ENCODE measurements at regions not wholly inside any gene's neighbourhood (a gene's known extent, or its start where the extent isn't known, plus 50 kb on each side); places are given as distances from the start of the nearest gene placed in this dataset.
"Not testable (repeated sequence)": the region's sequence is repeated elsewhere in the genome, so short reads cannot be mapped to it uniquely, and the experiment has no call there.

- in situ Hi-C loops (cut with MboI; ENCODE audit: low pct_unique_long_range_greater_than_20kb, low sequenced_read_pairs) = no loop called here
- no peak for DNase-seq
Observed at GRCh38 chr13:76350399-76350798, 535.8 kb downstream of the KCTD12 start.

DNA sequence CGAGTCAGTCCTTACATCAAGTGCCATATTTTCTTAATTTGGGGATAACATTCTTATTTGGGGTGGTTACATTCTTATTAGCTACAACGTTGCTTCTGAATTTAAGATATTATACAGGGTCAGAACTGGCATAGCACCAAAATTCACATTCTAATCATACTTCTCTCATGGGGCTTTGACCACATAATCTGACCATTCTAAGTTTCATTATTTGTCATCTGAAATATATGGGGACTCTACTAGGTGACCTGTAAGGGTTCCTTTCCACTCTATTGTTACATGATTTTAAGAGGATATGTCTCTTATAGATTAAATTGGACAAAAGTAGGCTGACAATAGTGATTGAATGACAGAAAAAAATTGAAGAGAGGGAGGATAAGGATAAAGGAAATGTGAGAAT, 536.5 kb downstream of the KCTD12 start:
- no peak for DNase-seq
- in situ Hi-C loops (cut with MboI; ENCODE audit: low pct_unique_long_range_greater_than_20kb, low sequenced_read_pairs) = no loop called here

GRCh38 chr13:76339649-76340048, 546.6 kb downstream of the KCTD12 start:
- in situ Hi-C loops (cut with MboI; ENCODE audit: low pct_unique_long_range_greater_than_20kb, low sequenced_read_pairs) = no loop called here

DNA sequence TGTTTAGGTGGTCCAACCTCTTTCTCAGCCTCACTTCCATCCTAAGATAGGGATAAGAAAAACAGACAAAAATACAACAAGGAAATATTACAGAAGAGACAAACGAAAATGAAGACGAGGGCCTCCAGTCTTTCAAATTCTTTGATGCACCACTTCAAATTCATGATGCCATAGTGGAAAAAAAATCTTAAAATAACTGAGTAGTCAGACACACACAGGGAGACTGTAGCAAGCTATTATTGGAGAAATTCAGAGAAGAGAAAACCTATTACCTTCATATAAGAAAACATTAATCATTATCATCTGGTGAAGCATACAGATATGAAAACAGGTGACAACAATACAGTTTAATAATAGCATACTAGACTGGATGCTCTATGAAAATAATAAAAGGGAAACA, 548.2 kb downstream of the KCTD12 start:
- DNase-seq = no peak
- in situ Hi-C loops (cut with MboI; ENCODE audit: low pct_unique_long_range_greater_than_20kb, low sequenced_read_pairs) = no loop called here

More at GRCh38 chr13:76339649-76340048, 546.6 kb downstream of the KCTD12 start:
- no peak for DNase-seq

DNA sequence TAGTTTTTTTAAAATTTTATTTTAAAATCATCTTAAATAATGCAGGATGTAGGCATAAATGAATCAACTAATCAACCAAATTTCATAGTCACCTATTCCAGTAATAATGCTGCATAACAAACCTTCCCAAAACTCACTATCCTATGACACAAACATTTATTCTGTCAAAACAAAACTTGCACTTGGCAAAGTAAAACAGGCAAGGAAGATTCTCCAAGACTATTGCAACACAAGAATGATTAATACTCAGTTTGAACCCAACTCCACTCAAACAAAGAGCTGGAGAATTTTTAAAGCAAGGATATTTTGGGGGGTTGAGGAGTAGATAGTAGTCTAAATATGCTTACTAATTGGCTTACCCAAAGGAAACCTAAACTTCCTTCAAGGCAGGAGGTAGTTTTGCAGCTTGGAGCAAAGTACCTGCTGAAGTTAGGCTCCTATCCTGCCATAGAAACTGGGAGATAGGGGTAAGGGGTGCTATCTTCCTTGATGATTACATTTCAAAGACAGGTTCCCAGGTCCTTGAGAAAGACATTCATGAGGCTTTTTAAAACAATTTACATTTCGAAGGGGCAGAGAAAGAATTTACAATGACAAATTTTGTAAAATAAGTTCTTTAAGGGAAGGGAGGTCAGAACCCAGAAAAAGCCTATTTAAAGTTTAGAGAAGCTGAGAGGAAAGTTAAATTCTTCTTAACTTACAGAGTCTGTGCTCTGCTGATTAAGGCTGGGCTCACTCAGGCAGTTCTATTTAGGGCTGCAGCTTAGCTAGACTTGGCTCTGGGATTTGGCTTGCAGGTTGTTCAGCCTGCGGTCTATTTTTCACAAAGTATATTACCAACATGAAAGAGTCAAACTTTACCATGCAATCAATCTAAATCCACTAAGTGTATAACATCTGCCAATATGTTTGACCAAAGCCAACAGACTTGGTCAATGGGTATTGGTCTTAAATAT, 549.0 kb downstream of the KCTD12 start:
- in situ Hi-C loops (cut with MboI; ENCODE audit: low pct_unique_long_range_greater_than_20kb, low sequenced_read_pairs) = no loop called here
- no peak for DNase-seq

DNA sequence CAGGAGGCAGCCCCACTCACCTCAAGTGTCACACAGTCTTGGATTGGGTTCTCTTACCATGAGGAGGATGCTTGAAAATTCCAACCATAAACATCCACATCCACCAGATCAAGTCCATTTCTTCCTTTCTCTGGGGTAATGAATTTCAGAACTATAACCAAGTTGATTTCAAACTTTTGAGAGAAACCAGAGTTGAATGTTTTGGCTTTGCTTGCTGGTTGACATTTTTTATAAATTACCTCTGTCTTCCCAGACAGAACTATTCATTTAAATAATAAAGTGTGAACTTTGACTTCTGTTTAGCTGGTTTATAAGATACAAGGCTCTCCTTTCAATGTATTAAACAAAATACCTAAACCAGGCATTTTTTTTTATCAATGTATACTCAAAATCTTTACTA, 550.7 kb downstream of the KCTD12 start:
- in situ Hi-C loops (cut with MboI; ENCODE audit: low pct_unique_long_range_greater_than_20kb, low sequenced_read_pairs) = no loop called here
- DNase-seq = no peak

GRCh38 chr13:76331943-76332712, 554.1 kb downstream of the KCTD12 start:
- no peak for DNase-seq
- in situ Hi-C loops (cut with MboI; ENCODE audit: low pct_unique_long_range_greater_than_20kb, low sequenced_read_pairs) = no loop called here

DNA sequence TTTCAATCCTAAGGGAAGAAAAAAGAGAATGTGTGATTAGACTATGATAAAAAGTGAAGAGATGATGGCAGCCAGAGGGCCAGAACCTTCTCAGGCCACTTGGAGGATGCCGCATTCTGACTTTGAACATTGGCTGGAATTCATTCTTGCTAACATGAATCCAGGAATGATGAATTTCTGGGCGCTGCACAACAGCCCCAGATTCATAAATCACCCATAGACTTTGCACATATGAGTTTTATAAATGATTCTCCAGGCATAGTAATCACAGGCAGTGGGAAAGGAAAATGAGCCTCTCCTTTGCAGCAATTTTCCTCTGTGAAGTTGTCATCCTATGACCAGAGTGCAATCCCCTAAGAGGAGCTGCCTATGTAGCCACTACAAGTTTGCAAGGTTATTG, 555.4 kb downstream of the KCTD12 start:
- in situ Hi-C loops (cut with MboI; ENCODE audit: low pct_unique_long_range_greater_than_20kb, low sequenced_read_pairs) = no loop called here
- DNase-seq = no peak

DNA sequence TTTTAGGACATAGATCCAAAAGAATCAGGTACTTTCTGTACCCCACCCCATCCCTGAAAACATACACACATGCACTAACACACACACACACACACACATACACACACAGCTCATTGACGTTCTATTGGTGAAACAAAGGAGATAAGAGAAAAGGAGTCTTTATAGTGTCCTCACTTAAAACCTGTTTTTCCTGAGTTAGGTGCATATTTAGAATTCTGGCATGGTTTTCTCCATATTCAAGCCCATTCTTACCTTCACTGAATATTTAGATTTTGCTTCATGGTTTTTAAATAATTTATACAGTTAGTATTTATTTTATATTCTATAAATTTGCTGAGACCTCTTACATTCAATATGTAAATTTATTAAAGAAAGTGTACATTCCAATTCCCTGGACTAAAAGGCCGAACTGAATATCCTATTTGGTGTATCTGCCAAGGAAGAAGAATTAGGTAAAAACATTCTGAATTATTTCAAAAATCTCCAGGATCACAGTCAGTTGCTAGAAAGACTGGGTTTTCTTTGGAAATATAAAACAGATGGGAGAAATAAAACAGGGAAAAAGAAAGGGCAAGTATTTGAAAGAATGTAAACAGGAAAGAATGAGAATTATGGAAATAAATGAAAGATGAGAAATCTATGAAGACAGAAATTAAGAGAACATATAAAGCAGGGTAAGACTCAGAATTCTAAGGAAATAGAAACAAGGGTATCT, 556.2 kb downstream of the KCTD12 start:
- no peak for DNase-seq
- in situ Hi-C loops (cut with MboI; ENCODE audit: low pct_unique_long_range_greater_than_20kb, low sequenced_read_pairs) = no loop called here

- peak; percentile 13 for DNase-seq
Observed at GRCh38 chr13:76329004-76329403, 557.2 kb downstream of the KCTD12 start.

GRCh38 chr13:76326343-76326742, 559.9 kb downstream of the KCTD12 start:
- in situ Hi-C loops (cut with MboI; ENCODE audit: low pct_unique_long_range_greater_than_20kb, low sequenced_read_pairs) = no loop called here
- no peak for DNase-seq

More at GRCh38 chr13:76329004-76329403, 557.2 kb downstream of the KCTD12 start:
- in situ Hi-C loops (cut with MboI; ENCODE audit: low pct_unique_long_range_greater_than_20kb, low sequenced_read_pairs) = no loop called here

GRCh38 chr13:76319921-76320320, 566.3 kb downstream of the KCTD12 start:
- DNase-seq = no peak
- in situ Hi-C loops (cut with MboI; ENCODE audit: low pct_unique_long_range_greater_than_20kb, low sequenced_read_pairs) = no loop called here

DNA sequence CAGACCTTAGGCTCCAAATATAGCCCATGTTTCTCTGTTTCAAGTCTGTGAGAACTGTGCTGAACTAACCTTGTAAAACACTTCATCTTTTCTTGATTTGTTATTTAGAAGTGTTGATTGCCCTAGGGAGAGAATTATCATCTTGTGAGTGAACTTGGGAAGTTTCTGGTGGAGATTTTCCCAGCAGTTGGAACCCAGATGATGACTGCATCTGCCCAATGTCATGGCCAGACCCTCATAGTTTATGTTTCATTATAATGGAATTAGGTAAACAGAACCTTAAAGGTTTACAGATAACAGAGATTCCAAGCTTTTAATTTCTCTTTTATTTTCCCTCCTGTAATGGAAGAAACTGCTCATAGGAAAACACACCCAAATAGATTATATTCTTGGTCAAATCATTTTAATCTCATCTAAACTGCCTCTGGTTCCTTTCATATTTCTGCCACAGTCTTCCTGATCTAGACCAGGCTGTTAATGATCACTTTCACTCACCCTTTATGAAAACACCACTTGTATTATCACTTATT, 569.1 kb downstream of the KCTD12 start:
- no peak for DNase-seq
- in situ Hi-C loops (cut with MboI; ENCODE audit: low pct_unique_long_range_greater_than_20kb, low sequenced_read_pairs) = no loop called here

DNA sequence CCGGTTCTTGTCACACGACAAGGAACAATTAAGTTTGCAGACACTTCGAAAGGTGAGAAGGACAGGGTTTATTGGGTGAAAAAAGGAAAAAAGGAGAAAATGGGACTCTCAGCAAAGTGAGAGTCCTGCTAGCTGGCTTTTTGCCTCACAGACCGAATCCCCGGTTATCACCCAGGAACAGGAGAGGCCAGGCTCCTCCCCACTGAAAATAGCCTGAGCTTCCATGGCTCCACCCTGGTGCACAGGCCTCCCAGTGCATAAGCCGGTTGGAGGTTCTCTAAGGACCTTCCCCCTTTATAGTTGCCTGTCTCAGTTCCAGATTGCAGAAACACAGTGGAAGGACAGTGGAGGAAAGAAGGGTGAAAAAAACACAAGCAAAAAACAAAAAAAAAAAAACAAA, 571.7 kb downstream of the KCTD12 start:
- no peak for DNase-seq

DNA sequence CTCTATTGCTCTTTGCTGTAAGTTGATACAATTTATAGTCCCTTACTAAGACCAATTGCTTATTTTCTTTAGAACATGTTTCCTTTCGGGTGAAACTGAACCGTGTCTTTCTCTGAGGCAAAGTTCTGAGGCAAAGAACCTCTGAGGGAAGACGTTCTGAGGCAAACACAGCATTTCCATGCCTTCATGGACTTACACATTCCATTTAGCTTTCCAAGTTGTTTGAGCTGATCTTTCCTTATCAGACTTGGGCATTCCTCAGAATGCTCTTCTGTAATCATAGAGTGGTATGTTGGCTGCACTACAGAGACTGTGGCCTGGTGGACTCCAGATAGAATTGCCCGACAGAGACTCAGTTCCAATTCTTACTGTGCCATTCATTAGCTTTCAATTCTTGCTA, 579.1 kb downstream of the KCTD12 start:
- no peak for DNase-seq
- in situ Hi-C loops (cut with MboI; ENCODE audit: low pct_unique_long_range_greater_than_20kb, low sequenced_read_pairs) = no loop called here

More for the DNA sequence above, 571.7 kb downstream of the KCTD12 start:
- in situ Hi-C loops (cut with MboI; ENCODE audit: low pct_unique_long_range_greater_than_20kb, low sequenced_read_pairs) = no loop called here

- in situ Hi-C loops (cut with MboI; ENCODE audit: low pct_unique_long_range_greater_than_20kb, low sequenced_read_pairs) = no loop called here
- DNase-seq = no peak
Observed at GRCh38 chr13:76300688-76301087, 585.5 kb downstream of the KCTD12 start.

GRCh38 chr13:76297331-76297730, 588.9 kb downstream of the KCTD12 start:
- no peak for DNase-seq
- in situ Hi-C loops (cut with MboI; ENCODE audit: low pct_unique_long_range_greater_than_20kb, low sequenced_read_pairs) = no loop called here

DNA sequence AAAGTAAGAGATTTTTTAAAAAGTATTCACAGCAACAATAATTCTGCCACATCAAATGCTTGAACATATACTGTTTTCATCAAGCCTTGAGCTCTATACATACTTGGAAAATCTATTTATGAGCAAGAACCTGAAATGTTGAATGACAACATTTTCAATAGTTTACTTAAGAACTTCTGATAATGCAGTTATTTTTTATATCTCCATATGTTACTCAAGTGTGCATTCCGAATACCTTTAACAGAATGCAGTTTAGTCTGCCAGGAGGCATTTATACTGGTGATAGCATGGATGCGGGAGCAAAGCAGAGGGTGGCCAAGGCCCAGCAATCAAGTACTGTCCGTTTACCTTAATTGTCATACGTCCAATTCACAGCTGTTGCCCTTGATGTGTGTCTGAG, 589.5 kb downstream of the KCTD12 start:
- no peak for DNase-seq
- in situ Hi-C loops (cut with MboI; ENCODE audit: low pct_unique_long_range_greater_than_20kb, low sequenced_read_pairs) = no loop called here

DNA sequence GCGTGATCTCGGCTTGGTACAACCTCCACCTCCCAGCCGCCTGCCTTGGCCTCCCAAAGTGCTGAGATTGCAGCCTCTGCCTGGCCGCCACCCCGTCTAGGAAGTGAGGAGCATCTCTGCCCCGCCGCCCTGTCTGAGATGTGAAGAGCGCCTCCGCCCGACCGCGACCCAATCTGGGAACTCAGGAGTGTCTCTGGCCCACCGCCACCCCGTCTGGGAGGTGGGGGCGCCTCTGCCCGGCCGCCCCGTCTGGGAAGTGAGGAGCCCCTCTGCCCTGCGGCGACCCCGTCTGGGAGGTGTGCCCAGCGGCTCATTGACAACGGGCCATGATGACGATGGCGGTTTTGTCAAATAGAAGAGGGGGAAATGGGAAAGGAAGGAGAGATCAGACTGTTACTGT, 591.2 kb downstream of the KCTD12 start:
- DNase-seq; in situ Hi-C loops (cut with MboI; ENCODE audit: low pct_unique_long_range_greater_than_20kb, low sequenced_read_pairs): not testable (repeated sequence)
